ENCODE measurements at regions not wholly inside any gene's neighbourhood (a gene's known extent, or its start where the extent isn't known, plus 50 kb on each side); places are given as distances from the start of the nearest gene placed in this dataset.

- WGBS, 2 donors: 73 to 100% methylated on average over 1 of the region's 1 CpG
Measured at GRCh38 chr5:135122797-135123196, 88.8 kb upstream of the PITX1 start.

GRCh38 chr5:135120951-135121350, 86.9 kb upstream of the PITX1 start:
- H3K4me3 ChIP-seq (ENCODE audit: low read depth, poor library complexity, severe bottlenecking): no peak overlapping the region
- intact Hi-C loops (cut with DNase I; ENCODE audit: low total_unique reads): no loop called here
- WGBS, 2 donors: 93 to 95% methylated on average over 8 of the region's 8 CpGs
- no peak for DNase-seq (ENCODE audit: low spot score in 2 of 2)
- TF ChIP-seq POLR2A (IDR thresholded peaks at IDR 0.05) (no peak), CTCF (IDR thresholded peaks at IDR 0.05) (no peak)

More at GRCh38 chr5:135122797-135123196, 88.8 kb upstream of the PITX1 start:
- no peak for DNase-seq (ENCODE audit: low spot score in 2 of 2)
- intact Hi-C loops (cut with DNase I; ENCODE audit: low total_unique reads): no loop called here
- no peak overlapping the region for H3K4me3 ChIP-seq (ENCODE audit: low read depth, poor library complexity, severe bottlenecking)
- TF ChIP-seq POLR2A (IDR thresholded peaks at IDR 0.05): no peak
- no peak for TF ChIP-seq CTCF (IDR thresholded peaks at IDR 0.05)

- no peak overlapping the region for H3K4me3 ChIP-seq (ENCODE audit: low read depth, poor library complexity, severe bottlenecking)
- DNase-seq (ENCODE audit: low spot score in 2 of 2): no peak
- TF ChIP-seq CTCF (IDR thresholded peaks at IDR 0.05) (no peak), POLR2A (IDR thresholded peaks at IDR 0.05) (no peak)
- intact Hi-C loops (cut with DNase I; ENCODE audit: low total_unique reads): no loop called here
- 82 to 91% methylated on average over 6 of the region's 6 CpGs for WGBS, 2 donors
Measured at GRCh38 chr5:135119481-135119880, 85.5 kb upstream of the PITX1 start.

GRCh38 chr5:135117590-135117989, 83.6 kb upstream of the PITX1 start:
- WGBS, 2 donors: 83 to 92% methylated on average over 5 of the region's 5 CpGs
- intact Hi-C loops (cut with DNase I; ENCODE audit: low total_unique reads): no loop called here
- TF ChIP-seq POLR2A (IDR thresholded peaks at IDR 0.05): no peak
- no peak for TF ChIP-seq CTCF (IDR thresholded peaks at IDR 0.05)
- no peak overlapping the region for H3K4me3 ChIP-seq (ENCODE audit: low read depth, poor library complexity, severe bottlenecking)
- no peak for DNase-seq (ENCODE audit: low spot score in 2 of 2)

GRCh38 chr5:135116160-135116561, 82.1 kb upstream of the PITX1 start:
- no peak overlapping the region for H3K4me3 ChIP-seq (ENCODE audit: low read depth, poor library complexity, severe bottlenecking)
- intact Hi-C loops (cut with DNase I; ENCODE audit: low total_unique reads): no loop called here
- peak in 1 of 2 donors; percentile 42 for DNase-seq (ENCODE audit: low spot score in 2 of 2)
- 42 to 43% methylated on average over 6 of the region's 6 CpGs for WGBS, 2 donors
- no peak for TF ChIP-seq CTCF (IDR thresholded peaks at IDR 0.05)
- no peak for TF ChIP-seq POLR2A (IDR thresholded peaks at IDR 0.05)

- WGBS, 2 donors: 72 to 87% methylated on average over 6 of the region's 6 CpGs
Measured at GRCh38 chr5:135115591-135115990, 81.6 kb upstream of the PITX1 start.

More at GRCh38 chr5:135115591-135115990, 81.6 kb upstream of the PITX1 start:
- no peak overlapping the region for H3K4me3 ChIP-seq (ENCODE audit: low read depth, poor library complexity, severe bottlenecking)
- no peak for TF ChIP-seq CTCF (IDR thresholded peaks at IDR 0.05)
- no peak for TF ChIP-seq POLR2A (IDR thresholded peaks at IDR 0.05)
- intact Hi-C loops (cut with DNase I; ENCODE audit: low total_unique reads): no loop called here
- no peak for DNase-seq (ENCODE audit: low spot score in 2 of 2)

All from lower leg skin (tissue), 4 donors.